ENCODE measurements at regions not wholly inside any gene's neighbourhood (a gene's known extent, or its start where the extent isn't known, plus 50 kb on each side); places are given as distances from the start of the nearest gene placed in this dataset.
"Not testable (repeated sequence)": the region's sequence is repeated elsewhere in the genome, so short reads cannot be mapped to it uniquely, and the experiment has no call there.

DNA sequence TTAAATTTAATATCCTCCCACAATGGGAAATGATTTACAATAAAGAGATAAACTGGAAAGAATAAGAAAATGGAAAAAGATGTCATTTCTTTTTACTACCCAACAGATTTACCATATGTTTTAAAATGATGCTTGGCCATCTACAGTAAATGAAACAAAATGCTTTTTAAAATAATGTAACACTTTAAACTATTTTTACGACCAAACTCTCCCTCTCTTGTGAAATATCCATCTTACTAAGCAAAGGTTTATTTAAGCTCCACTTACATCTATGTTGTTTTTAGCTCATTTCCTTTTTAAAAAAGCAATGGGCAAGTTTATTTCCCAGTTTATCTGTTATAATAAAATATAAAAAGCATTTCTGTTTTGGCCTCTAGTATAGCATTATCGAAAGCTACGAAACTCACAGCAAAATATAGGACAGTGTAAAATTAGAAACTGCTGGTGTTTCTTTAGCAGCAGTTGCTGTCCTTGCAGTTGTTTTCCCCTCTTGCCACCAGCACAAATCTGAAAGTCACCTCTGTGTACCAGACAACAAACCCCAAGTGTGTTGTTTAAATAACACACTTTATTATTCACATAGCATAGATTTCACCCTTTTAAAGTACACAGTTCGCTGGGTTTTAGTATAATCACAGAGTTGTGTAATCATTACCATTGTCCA is 195.1 kb downstream of the CDRT15L2 start:
- no peak for DNase-seq

DNA sequence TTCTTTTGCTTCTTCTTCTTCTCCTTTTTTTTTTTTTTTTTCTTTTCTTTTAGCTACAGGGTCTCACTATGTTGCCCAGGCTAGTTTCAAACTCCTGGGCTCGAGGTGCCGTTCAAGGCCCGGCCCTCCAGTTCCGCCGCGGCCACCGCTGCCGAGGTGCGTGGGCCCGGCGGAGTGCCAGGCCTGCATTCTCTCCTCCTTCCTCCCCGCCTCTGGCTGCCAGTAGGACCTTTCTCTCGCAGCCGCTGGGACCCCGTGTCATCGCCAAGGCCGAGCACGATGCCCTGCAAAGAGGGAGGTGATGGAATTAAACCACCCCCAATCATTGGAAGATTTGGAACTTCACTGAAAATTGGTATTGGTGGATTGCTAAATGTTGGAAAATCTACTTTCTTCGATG is 195.8 kb downstream of the CDRT15L2 start:
- DNase-seq, result no peak

GRCh38 chr17:20779521-20779920 is 200.0 kb downstream of the CDRT15L2 start:
- DNase-seq, result no peak

GRCh38 chr17:20781260-20781659 is 201.7 kb downstream of the CDRT15L2 start:
- no peak for DNase-seq

DNA sequence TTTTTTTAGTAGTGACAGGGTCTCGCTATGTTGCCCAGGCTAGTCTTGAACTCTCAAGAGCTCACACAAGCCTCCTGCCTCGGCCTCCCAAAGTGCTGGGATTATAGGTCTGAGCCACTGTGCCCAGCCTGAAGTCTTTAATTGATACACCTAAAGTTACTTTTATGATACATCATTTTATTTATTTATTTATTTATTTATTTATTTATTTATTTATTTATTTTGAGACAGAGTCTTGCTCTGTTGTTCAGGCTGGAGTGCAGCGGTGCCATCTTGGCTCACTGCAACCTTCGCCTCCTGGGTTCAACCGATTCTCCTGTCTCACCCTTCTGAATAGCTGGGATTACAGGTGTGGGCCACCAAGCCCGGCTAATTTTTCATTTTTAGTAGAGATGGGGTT is 202.3 kb downstream of the CDRT15L2 start:
- not testable (repeated sequence) for DNase-seq

GRCh38 chr17:20783091-20783490 is 203.6 kb downstream of the CDRT15L2 start:
- no peak for DNase-seq

DNA sequence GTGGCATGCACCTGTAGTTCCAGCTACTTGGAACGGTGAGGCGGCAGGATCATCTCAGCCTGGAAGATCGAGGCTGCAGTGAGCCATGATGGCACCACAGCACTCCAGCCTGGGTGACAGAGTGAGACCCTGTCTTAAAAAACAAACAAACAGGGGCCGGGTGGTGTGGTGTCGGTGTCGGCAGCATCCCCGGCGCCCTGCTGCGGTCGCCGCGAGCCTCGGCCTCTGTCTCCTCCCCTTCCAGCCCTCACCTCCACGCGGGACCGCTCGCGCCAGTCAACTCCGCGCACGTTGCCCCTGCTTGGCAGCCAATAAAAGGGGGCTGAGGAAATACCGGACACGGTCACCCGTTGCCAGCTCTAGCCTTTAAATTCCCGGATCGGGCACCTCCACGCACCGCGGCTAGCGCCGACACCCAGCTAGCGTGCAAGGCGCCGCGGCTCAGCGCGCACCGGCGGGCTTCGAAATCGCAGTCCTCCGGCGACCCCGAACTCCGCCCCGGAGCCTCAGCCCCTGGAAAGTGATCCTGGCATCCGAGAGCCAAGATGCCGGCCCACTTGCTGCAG is 204.7 kb downstream of the CDRT15L2 start:
- no peak for DNase-seq

- DNase-seq, result no peak
Measured at GRCh38 chr17:20787281-20787680, 207.8 kb downstream of the CDRT15L2 start.

- DNase-seq, result no peak
Measured at GRCh38 chr17:20791626-20792025, 212.1 kb downstream of the CDRT15L2 start.

DNA sequence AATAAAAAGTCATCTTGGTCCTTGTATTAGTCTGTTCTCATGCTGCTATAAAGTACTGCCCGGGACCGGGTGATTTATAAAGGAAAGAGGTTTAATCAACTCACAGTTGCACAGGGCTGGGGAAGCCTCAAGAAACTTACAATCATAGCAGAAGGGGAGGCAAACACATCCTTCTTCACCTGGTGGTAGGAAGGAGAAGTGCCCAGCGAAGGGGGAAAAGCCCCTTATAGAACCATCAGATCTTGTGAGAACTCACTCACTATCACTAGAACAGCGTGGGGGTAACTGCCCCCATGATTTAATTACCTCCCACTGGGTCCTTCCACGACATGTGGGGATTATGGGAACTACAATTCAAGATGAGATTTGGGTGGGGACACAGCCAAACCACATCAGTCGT is 215.0 kb downstream of the CDRT15L2 start:
- DNase-seq, result not testable (repeated sequence)

- DNase-seq, result no peak
Measured at GRCh38 chr17:20797292-20797691, 217.8 kb downstream of the CDRT15L2 start.

- DNase-seq, result no peak
Measured at GRCh38 chr17:20800146-20800545, 220.6 kb downstream of the CDRT15L2 start.

DNA sequence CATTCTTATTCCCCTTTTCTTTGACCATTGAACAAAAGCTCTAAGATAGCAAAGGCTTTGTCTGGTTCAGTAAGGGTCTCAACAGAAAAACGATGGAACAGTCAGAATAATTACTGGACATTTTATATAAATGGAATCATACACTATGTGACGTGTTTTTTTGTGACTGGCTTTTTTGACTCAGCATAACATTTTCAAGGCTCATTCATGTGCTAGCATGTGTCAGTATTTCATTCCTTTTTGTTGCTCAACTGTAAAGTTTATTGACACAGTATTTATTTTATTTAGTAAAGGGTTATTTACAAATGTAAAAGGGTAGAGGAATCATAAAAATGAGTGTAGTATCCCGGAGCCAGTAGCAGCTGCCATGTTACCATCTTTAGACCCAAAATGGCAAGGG is 226.2 kb downstream of the CDRT15L2 start:
- DNase-seq, result no peak

GRCh38 chr17:20807566-20807965 is 228.0 kb downstream of the CDRT15L2 start:
- not testable (repeated sequence) for DNase-seq

DNA sequence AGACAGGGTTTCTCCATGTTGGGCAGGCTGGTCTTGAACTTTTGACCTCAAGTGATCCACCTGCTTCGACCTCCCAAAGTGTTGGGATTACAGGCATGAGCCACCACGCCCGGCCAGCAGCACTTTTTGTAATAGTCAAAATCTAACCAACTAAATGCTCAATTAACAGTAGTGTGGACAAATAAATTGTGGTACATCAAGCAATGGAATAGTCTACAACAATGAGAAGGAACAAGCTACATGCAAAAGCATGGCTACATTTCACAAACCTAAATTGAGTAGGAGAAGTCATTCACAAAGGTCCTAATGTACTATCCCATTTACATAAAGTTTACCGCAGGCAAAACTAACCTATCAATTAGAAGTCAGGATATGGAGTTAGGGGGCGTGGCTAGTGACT is 227.4 kb downstream of the USP22 start:
- not testable (repeated sequence) for DNase-seq

DNA sequence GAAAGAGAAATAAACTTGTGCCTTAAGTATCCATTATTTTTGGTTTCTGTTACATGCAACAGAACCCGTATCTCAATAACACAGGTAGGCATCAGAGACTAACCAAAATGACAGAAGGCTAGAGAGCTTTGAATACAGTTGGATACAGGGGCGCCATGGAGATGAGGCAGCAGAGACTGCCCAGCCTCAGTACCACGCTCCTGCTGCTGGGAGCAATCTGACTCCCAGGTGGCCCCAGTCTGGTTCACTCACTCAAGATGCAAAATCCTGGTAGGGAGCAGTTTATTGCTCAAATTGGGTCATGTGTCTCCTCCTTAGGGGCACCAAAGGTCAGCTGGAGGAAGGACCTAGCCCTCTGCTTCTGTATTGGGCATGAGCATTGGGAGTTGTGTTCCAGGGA is 218.9 kb downstream of the USP22 start:
- DNase-seq, result no peak

- no peak for DNase-seq
Measured at GRCh38 chr17:20825539-20825938, 217.3 kb downstream of the USP22 start.

DNA sequence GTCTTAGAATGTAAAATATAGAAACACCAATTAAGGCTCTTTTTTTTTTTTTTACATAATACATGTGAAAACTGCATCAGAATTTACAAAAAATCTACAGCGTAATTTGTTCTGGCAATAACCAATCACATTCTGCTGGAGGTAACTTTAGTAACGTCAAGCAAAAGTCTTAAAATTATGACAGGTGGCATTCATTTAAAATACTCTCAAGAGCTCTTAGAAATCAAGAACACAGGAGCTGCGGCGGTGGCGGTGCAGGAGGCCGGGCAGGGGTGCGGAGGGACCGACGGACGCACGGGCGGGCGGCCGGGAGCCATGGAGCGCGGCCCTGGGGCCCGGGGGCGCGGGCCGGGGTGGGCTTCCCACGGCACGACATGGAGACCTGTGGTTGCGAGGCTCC is 202.4 kb downstream of the USP22 start:
- DNase-seq, result not testable (repeated sequence)

GRCh38 chr17:20840987-20841865 is 201.6 kb downstream of the USP22 start:
- DNase-seq, result not testable (repeated sequence)

DNA sequence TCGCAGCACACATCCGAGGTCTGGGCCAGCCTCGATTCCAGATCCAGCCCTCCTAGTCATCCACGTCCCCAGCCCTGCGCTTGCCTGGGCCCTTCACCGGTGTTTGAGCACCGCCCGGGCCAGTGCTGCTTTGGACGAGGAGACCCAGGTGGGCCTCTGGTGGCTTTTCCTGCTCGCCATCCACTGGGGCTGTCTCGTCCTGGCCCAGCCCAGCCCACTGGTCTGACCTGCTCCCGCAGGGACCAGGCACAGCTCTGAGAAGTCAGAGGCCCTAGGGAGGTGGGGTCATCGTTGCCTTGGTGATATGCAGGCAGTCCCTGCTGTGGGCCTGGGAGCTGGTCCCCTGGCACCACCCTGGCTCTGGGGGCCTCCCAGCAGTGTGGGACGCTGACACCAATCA is 200.8 kb downstream of the USP22 start:
- DNase-seq, result not testable (repeated sequence)

DNA sequence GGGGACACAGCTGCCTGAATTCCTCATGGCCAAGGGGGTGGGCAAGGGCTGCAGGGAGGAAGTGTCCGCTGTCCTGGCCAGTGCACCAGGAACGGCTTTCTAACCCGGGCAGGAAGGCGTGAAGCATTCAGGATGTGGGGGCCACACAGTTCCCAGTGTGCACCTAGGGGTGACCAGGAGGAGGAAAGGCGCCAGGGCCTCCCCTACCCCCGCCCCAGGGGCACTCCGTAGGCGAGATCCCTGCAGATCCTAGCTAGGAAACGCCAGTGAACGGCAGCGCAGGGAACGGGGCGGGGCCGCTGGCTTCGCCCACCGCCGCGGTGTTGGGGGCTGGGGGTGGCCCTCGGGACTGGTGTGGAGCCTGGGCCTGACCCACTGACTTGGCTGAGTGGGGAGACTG is 199.6 kb downstream of the USP22 start:
- DNase-seq, result not testable (repeated sequence)

- peak; percentile 41 for DNase-seq
Measured at GRCh38 chr17:20843799-20844553, 198.8 kb downstream of the USP22 start.

- DNase-seq, result not testable (repeated sequence)
Measured at GRCh38 chr17:20848869-20849443, 193.9 kb downstream of the USP22 start.

Measured in activated naive CD4-positive, alpha-beta T cell treated with anti-CD3 and anti-CD28 coated beads, Interleukin-2, amount 50 U/mL, for 16 hours (primary cell).